ENCODE measurements at regions not wholly inside any gene's neighbourhood (a gene's known extent, or its start where the extent isn't known, plus 50 kb on each side); places are given as distances from the start of the nearest gene placed in this dataset.
A peak's percentile ranks its signal among the peaks of the same experiment; 100 is the strongest.
"Not testable (repeated sequence)": the region's sequence is repeated elsewhere in the genome, so short reads cannot be mapped to it uniquely, and the experiment has no call there.

GRCh38 chr15:28789401-28790114, 58.9 kb downstream of the GOLGA6L7 start:
- DNase-seq (ENCODE audit: low read depth): not testable (repeated sequence)

GRCh38 chr15:28788649-28789400, 59.6 kb downstream of the GOLGA6L7 start:
- not testable (repeated sequence) for DNase-seq (ENCODE audit: low read depth)

GRCh38 chr15:28788176-28788575, 60.3 kb downstream of the GOLGA6L7 start:
- not testable (repeated sequence) for DNase-seq (ENCODE audit: low read depth)

- peak; percentile 25 for DNase-seq (ENCODE audit: low read depth)
Observed at GRCh38 chr15:28786521-28786920, 61.9 kb downstream of the GOLGA6L7 start.

- DNase-seq (ENCODE audit: low read depth): not testable (repeated sequence)
Observed at GRCh38 chr15:28784347-28785163, 63.9 kb downstream of the GOLGA6L7 start.

GRCh38 chr15:28783873-28784272, 64.6 kb downstream of the GOLGA6L7 start:
- DNase-seq (ENCODE audit: low read depth): no peak

GRCh38 chr15:28783466-28783865, 65.0 kb downstream of the GOLGA6L7 start:
- DNase-seq (ENCODE audit: low read depth): no peak

GRCh38 chr15:28778397-28778796, 66.2 kb upstream of the GOLGA8M start:
- not testable (repeated sequence) for DNase-seq (ENCODE audit: low read depth)

- not testable (repeated sequence) for DNase-seq (ENCODE audit: low read depth)
Observed at GRCh38 chr15:28772857-28773256, 60.6 kb upstream of the GOLGA8M start.
